ENCODE measurements at regions not wholly inside any gene's neighbourhood (a gene's known extent, or its start where the extent isn't known, plus 50 kb on each side); places are given as distances from the start of the nearest gene placed in this dataset.

- TF ChIP-seq CTCF (conservative IDR thresholded peaks at IDR 0.05; ENCODE audit: low read depth, low read length) (no peak), EZH2 (IDR thresholded peaks at IDR 0.05; ENCODE audit: low read length, unreplicated experiment) (no peak), EZH2phosphoT487 (IDR thresholded peaks at IDR 0.05; ENCODE audit: borderline replicate concordance, low read length) (no peak)
Measured at GRCh38 chr7:109021390-109021789, 451.7 kb downstream of the DNAJB9 start.

Data from PC-3 (cell line).